ACHN (cell line): ENCODE measurements at regions not wholly inside any gene's neighbourhood (a gene's known extent, or its start where the extent isn't known, plus 50 kb on each side); places are given as distances from the start of the nearest gene placed in this dataset.

Source experiments
- DNase-seq: peaks from one replicate; pipeline ENCODE4 v3.0.0-alpha.2; 2015
- in situ Hi-C: cut with HindIII; loops from 2 replicates; pipeline ENCODE4 v1.10.0; 2017; ENCODE audit warnings: low sequenced_read_pairs, low pct_ligation_motif_present, low pct_unique_long_range_greater_than_20kb

DNA sequence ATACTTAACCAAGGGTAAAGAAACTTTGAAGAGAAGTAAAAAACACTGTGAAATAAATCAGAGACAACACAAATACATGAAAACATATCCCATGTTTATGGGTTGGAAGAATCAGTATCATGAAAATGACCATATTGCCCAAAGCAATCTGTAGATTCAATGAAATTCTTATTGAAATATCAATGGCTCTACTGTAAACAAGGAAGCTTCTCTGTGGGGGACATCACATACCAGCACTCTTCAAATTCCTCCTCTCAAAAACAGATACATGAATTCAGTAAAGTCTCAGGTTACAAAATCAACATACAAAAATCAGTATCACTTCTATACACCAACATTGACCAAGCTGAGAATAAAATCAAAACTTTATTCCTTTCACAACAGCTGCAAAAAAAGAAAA lies 63.5 kb upstream of the CNTNAP5 start:
- DNase-seq, result no peak

GRCh38 chr2:123971564-123972318 lies 53.3 kb upstream of the CNTNAP5 start:
- in situ Hi-C loops, result no loop called here
- DNase-seq, result no peak

More for the DNA sequence above, 63.5 kb upstream of the CNTNAP5 start:
- in situ Hi-C loops, result no loop called here
